RWPE2 (cell line): ENCODE measurements at regions not wholly inside any gene's neighbourhood (a gene's known extent, or its start where the extent isn't known, plus 50 kb on each side); places are given as distances from the start of the nearest gene placed in this dataset.
A peak's percentile ranks its signal among the peaks of the same experiment; 100 is the strongest.

Source experiments
- ATAC-seq: fragments of 200-7000 bp; cut with Tn5 transposase; 3 replicates; pipeline ENCODE4 v1.9.1; 2021; ENCODE audit warnings: low read depth
- DNase-seq: peaks from one replicate; pipeline ENCODE4 v3.0.0-alpha.2; 2020; ENCODE audit warnings: low spot score
- H3K27ac ChIP-seq: fragments of 450-650 bp; 2 replicates; pipeline ENCODE4 v1.5.1; 2017; ENCODE audit warnings: mild to moderate bottlenecking; ENCODE audit not compliant: poor library complexity, severe bottlenecking
- H3K27me3 ChIP-seq: fragments of 250-450 bp; sonication (Bioruptor Pico); 2 replicates; pipeline ENCODE4 v1.5.1; 2021; ENCODE audit warnings: mild to moderate bottlenecking, moderate library complexity; ENCODE audit not compliant: insufficient read depth, poor library complexity, severe bottlenecking
- H3K36me3 ChIP-seq: fragments of 250-450 bp; sonication (Bioruptor Pico); 2 replicates; pipeline ENCODE4 v1.5.1; 2020; ENCODE audit warnings: low read depth, mild to moderate bottlenecking, moderate library complexity
- H3K4me1 ChIP-seq: fragments of 250-450 bp; sonication (Bioruptor Pico); 2 replicates; pipeline ENCODE4 v1.5.1; 2021; ENCODE audit warnings: mild to moderate bottlenecking, moderate library complexity; ENCODE audit not compliant: insufficient read depth, poor library complexity, severe bottlenecking
- H3K4me3 ChIP-seq: fragments of 250-450 bp; sonication (Bioruptor Pico); 2 replicates; pipeline ENCODE4 v1.5.1; 2021; ENCODE audit warnings: mild to moderate bottlenecking, moderate library complexity; ENCODE audit not compliant: severe bottlenecking
- H3K9me3 ChIP-seq: fragments of 250-450 bp; sonication (Bioruptor Pico); 2 replicates; pipeline ENCODE4 v1.5.1; 2021; ENCODE audit warnings: mild to moderate bottlenecking, moderate library complexity; ENCODE audit not compliant: severe bottlenecking
- TF ChIP-seq, protein P1 (sequence below): fragments of 450-650 bp; IDR thresholded peaks from one replicate; pipeline ENCODE4 v1.5.1; 2017; ENCODE audit warnings: mild to moderate bottlenecking, moderate library complexity; ENCODE audit not compliant: poor library complexity, severe bottlenecking

DNA sequence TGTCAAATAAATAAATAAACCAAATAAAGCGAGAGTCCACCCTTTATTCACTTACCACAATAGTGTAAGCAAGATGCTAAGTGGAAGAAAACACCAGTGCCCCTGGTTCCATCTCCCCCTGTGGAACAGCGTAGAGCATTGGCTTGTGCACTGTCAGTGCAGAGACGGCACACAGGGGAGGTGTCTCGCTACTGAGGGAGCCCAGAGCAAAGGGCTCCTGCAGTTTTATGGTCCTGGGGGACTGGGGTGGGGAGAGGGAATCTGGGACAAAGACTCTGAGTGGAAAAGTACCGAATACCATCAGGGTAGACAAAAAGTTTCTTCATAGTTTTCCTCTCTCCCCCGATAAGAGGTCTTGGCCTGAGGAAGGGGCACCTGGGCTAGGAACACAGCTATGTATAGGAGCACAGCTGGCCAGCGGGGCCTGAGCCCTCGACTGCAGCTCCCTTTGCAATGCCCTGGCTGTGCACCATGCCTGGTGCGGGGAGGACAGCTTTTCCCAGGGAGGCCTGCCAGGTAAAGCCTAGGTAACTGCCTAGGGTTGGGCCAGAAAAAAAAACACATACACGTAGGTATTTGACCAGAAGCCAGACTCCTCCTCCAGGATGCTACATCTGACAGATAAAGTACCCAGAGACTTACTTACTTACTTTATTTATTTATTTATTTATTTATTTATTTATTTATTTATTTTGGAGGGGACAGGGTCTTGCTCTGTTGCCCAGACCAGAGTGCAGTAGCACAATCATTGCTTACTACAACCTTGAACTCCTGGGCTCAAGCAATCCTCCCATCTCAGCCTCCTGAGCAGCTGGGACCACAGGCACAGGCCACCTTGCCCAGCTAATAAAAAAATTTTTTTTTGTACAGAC, 88.8 kb upstream of the KIF5B start:
- Histone ChIP-seq H3K9me3 (no peaks in the 10 kb centered on the region), H3K27me3 (no peaks in the 10 kb centered on the region), H3K36me3 (no peaks in the 10 kb centered on the region), H3K4me3 (no peak overlapping the region), H3K27ac (no peak overlapping the region), H3K4me1 (peaks cover 29% of the 10 kb centered on the region)
- TF ChIP-seq, protein P1, sequence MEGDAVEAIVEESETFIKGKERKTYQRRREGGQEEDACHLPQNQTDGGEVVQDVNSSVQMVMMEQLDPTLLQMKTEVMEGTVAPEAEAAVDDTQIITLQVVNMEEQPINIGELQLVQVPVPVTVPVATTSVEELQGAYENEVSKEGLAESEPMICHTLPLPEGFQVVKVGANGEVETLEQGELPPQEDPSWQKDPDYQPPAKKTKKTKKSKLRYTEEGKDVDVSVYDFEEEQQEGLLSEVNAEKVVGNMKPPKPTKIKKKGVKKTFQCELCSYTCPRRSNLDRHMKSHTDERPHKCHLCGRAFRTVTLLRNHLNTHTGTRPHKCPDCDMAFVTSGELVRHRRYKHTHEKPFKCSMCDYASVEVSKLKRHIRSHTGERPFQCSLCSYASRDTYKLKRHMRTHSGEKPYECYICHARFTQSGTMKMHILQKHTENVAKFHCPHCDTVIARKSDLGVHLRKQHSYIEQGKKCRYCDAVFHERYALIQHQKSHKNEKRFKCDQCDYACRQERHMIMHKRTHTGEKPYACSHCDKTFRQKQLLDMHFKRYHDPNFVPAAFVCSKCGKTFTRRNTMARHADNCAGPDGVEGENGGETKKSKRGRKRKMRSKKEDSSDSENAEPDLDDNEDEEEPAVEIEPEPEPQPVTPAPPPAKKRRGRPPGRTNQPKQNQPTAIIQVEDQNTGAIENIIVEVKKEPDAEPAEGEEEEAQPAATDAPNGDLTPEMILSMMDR = no peak
- ATAC-seq = 0 out of 3 replicates have a peak, but pooled peaks have one; percentile 13
- no peak for DNase-seq

DNA sequence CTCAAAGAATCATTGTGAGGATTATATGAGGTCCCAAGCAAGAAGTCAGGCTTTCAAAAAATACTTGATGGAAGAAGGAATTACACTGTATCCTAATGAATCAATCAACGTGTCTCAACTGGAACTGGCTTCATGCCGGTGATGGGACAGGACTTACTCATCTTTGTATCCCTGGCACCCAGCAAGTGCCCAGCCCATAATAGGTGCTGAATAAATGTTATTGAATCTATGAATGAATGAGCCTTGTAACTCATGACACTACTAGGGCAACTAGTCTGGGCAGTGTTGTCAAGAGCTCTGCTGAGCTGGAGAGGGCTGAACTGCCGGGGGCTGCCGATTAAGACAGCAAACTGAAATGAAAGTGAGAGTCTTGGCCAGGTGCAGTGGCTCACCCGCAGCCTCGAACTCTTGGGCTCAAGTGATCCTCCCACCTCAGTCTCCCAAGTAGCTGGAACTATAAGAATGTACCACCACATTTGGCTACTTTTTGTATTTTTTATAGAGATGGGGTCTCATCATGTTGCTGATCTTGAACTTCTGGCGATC, 87.2 kb upstream of the KIF5B start:
- Histone ChIP-seq H3K27me3 (no peaks in the 10 kb centered on the region), H3K27ac (peak overlapping the region; percentile 72), H3K36me3 (no peaks in the 10 kb centered on the region), H3K4me3 (no peak overlapping the region), H3K9me3 (no peaks in the 10 kb centered on the region), H3K4me1 (peaks cover 26% of the 10 kb centered on the region)
- DNase-seq = peak; percentile 72
- peak; percentile 71 for ATAC-seq
- TF ChIP-seq, protein P1 = no peak

DNA sequence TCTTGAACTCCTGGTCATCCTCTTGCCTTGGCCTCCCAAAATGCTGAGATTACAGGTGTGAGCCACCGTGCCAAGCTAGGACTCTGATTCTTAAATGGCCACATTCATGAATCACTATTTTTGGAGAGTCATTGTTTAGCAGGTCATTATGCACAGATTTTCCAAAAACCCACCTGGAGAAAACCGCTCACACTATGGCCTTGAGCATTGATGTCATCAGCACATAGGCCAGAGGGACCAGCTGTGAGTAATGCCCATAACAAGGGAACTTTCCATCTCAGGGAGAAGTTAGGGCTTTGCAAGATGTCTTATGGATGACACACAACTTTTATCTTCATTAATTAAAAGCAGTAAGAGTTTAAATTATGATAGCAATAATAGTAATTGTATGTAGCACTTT, 86.4 kb upstream of the KIF5B start:
- no peak overlapping the region for H3K4me3 ChIP-seq
- peaks cover 26% of the 10 kb centered on the region for H3K4me1 ChIP-seq
- TF ChIP-seq, protein P1 = no peak
- H3K27me3 ChIP-seq = no peaks in the 10 kb centered on the region
- ATAC-seq (no peak), DNase-seq (no peak)
- no peaks in the 10 kb centered on the region for H3K36me3 ChIP-seq
- H3K9me3 ChIP-seq = no peaks in the 10 kb centered on the region
- H3K27ac ChIP-seq = peak overlapping the region; percentile 72

DNA sequence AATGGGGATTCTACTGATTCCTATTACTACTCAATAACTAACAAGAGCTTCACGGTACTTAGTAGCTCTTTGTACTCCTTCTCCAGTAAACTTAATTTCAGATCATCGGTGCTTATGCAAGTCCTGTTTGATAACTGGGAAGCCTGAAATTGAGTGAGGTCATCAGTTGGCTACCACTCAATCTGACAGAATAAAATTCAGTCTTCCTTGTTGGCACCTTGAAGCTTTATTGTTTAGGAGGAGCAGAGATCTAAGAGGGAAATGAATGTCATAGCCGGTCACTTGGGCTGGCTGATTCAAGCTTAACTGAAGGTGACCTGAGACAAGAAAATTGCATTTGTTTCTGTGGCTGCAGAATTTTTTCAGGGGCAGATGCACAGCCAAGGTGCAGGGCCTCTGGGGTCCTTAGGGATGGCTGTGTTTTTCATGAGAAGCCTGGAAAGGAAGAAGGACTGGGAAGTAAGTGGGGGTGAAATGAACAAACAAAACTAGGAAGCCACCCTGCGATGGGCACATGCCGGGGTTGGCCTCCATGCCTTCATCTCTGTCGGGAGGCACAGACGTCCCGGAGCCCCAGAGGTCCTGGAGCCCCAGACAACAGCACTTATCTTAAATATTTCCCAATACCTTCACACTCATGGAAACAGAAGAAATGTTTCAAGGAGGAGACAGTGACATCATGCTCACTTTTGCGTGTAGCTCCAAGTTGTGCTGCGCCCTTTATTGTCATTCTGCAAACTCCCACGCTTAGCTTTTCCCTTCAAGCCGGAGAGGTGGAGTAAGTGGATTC, 85.0 kb upstream of the KIF5B start:
- Histone ChIP-seq H3K27ac (peak overlapping the region; percentile 71), H3K9me3 (no peaks in the 10 kb centered on the region), H3K36me3 (no peaks in the 10 kb centered on the region), H3K4me1 (peaks cover 26% of the 10 kb centered on the region), H3K27me3 (no peaks in the 10 kb centered on the region), H3K4me3 (no peak overlapping the region)
- ATAC-seq = no peak
- no peak for DNase-seq
- TF ChIP-seq, protein P1 = no peak
